ENCODE measurements at regions not wholly inside any gene's neighbourhood (a gene's known extent, or its start where the extent isn't known, plus 50 kb on each side); places are given as distances from the start of the nearest gene placed in this dataset.

DNA sequence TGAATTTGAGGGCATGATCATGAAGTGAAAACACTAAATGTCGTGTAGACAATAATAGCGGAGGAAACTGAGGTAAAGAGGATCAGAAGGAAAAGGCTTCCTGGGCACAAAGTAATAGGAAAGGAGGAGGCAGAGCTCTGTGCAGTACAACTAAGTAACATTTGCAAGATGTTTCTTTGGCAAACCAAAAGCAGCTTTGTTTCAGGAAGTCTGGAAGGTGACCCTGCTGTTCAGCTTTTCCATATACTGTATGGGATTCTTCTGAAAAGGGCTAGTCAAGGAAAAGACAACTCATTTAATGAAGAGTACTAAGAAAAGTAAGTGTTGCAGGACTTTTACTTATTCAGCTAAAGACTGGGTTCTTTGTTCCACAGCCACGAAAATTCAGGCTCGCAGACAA, 463.1 kb downstream of the PCDH7 start:
- Histone ChIP-seq H3K27ac (ENCODE audit: insufficient read depth, low read length) (no peak overlapping the region), H3K4me2 (ENCODE audit: extremely low read depth, insufficient read depth, low read length) (no peak overlapping the region), H4K20me1 (ENCODE audit: control insufficient read depth, extremely low read depth, insufficient read depth, low read length) (no peaks in the 10 kb centered on the region), H2AFZ (ENCODE audit: low read length) (no peak overlapping the region), H3K79me2 (ENCODE audit: control insufficient read depth, insufficient read depth, low read length) (no peaks in the 10 kb centered on the region), H3K36me3 (ENCODE audit: control insufficient read depth, insufficient read depth, low read length) (no peaks in the 10 kb centered on the region), H3K9ac (ENCODE audit: insufficient read depth, low read length) (no peak overlapping the region), H3K4me3 (replicated peaks in 1 of 4; ENCODE audit: control extremely low read depth in 1 of 4, insufficient read depth in 1 of 4, low read depth in 3 of 4, low read length in 4 of 4) (no peak overlapping the region), H3K4me1 (ENCODE audit: control insufficient read depth, extremely low read depth, insufficient read depth, low read length) (no peaks in the 10 kb centered on the region), H3K27me3 (ENCODE audit: control insufficient read depth, insufficient read depth, low read length) (no peaks in the 10 kb centered on the region), H3K9me3 (ENCODE audit: control insufficient read depth, insufficient read depth, low read depth, low read length) (no peaks in the 10 kb centered on the region)
- TF ChIP-seq, protein P1, sequence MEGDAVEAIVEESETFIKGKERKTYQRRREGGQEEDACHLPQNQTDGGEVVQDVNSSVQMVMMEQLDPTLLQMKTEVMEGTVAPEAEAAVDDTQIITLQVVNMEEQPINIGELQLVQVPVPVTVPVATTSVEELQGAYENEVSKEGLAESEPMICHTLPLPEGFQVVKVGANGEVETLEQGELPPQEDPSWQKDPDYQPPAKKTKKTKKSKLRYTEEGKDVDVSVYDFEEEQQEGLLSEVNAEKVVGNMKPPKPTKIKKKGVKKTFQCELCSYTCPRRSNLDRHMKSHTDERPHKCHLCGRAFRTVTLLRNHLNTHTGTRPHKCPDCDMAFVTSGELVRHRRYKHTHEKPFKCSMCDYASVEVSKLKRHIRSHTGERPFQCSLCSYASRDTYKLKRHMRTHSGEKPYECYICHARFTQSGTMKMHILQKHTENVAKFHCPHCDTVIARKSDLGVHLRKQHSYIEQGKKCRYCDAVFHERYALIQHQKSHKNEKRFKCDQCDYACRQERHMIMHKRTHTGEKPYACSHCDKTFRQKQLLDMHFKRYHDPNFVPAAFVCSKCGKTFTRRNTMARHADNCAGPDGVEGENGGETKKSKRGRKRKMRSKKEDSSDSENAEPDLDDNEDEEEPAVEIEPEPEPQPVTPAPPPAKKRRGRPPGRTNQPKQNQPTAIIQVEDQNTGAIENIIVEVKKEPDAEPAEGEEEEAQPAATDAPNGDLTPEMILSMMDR (conservative IDR thresholded peaks at IDR 0.05 in 1 of 2, IDR thresholded peaks at IDR 0.05 in 1 of 2; ENCODE audit: low read depth in 1 of 2, low read length in 2 of 2), result no peak
- no peak for TF ChIP-seq EZH2 (IDR thresholded peaks at IDR 0.05; ENCODE audit: low read length, missing control alignments)
- no peak for DNase-seq (ENCODE audit: low read depth in 2 of 2)

DNA sequence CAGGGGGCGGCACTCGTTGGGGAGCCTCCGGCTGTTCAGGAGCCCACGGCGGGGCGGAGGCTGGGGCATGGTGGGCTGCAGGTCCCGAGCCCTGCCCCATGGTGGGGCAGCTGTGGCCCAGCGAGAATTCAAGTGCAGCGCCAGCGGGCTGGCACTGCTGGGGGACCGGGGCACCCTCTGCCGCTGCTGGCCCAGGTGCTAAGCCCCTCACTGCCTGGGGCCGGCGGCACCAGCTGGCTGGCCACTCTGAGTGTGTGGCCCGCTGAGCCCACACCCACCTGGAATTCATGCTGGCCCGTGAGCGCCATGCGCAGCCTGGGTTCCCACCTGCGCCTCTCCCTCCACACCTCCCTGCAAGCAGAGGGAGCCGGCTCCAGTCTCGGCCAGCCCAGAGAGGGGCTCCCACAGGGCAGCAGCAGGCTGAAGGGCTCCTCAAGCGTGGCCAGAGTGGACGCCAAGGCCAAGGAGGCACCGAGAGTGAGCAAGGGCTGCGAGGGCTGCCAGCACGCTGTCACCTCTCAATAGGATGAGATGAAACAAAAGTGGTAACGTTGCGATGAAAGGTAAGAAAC, 464.9 kb downstream of the PCDH7 start:
- TF ChIP-seq, protein P1 (conservative IDR thresholded peaks at IDR 0.05 in 1 of 2, IDR thresholded peaks at IDR 0.05 in 1 of 2; ENCODE audit: low read depth in 1 of 2, low read length in 2 of 2), result no peak
- no peak for TF ChIP-seq EZH2 (IDR thresholded peaks at IDR 0.05; ENCODE audit: low read length, missing control alignments)
- no peak overlapping the region for H3K4me2 ChIP-seq (ENCODE audit: extremely low read depth, insufficient read depth, low read length)
- no peak for DNase-seq (ENCODE audit: low read depth in 2 of 2)
- no peak overlapping the region for H3K4me3 ChIP-seq (replicated peaks in 1 of 4; ENCODE audit: control extremely low read depth in 1 of 4, insufficient read depth in 1 of 4, low read depth in 3 of 4, low read length in 4 of 4)
- H3K36me3 ChIP-seq (ENCODE audit: control insufficient read depth, insufficient read depth, low read length), result no peaks in the 10 kb centered on the region
- H3K9me3 ChIP-seq (ENCODE audit: control insufficient read depth, insufficient read depth, low read depth, low read length), result no peaks in the 10 kb centered on the region
- no peaks in the 10 kb centered on the region for H3K79me2 ChIP-seq (ENCODE audit: control insufficient read depth, insufficient read depth, low read length)
- no peaks in the 10 kb centered on the region for H3K4me1 ChIP-seq (ENCODE audit: control insufficient read depth, extremely low read depth, insufficient read depth, low read length)
- H2AFZ ChIP-seq (ENCODE audit: low read length), result no peak overlapping the region
- no peaks in the 10 kb centered on the region for H4K20me1 ChIP-seq (ENCODE audit: control insufficient read depth, extremely low read depth, insufficient read depth, low read length)
- H3K27me3 ChIP-seq (ENCODE audit: control insufficient read depth, insufficient read depth, low read length), result no peaks in the 10 kb centered on the region
- H3K9ac ChIP-seq (ENCODE audit: insufficient read depth, low read length), result no peak overlapping the region
- no peak overlapping the region for H3K27ac ChIP-seq (ENCODE audit: insufficient read depth, low read length)

DNA sequence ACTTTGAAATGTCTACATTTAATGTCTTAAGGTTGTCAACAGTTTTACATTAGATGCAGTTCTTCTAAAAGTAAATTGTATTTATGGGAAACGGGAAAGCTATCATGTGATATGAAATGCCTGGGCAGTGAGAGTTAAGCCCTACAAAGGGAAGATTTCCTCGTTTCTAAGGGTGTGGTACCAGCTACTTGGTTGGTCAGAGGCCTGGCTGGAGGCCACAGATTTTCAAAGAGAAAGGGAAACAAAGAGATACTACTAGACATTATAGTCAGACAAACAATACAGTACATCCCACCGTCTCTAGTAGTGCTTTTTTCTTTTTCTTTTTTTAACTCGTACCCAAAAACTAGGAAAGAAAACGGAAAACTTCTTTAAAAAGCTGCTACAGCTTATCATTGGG, 467.8 kb downstream of the PCDH7 start:
- Histone ChIP-seq H3K4me2 (ENCODE audit: extremely low read depth, insufficient read depth, low read length) (no peak overlapping the region), H3K9me3 (ENCODE audit: control insufficient read depth, insufficient read depth, low read depth, low read length) (no peaks in the 10 kb centered on the region), H3K9ac (ENCODE audit: insufficient read depth, low read length) (no peak overlapping the region), H2AFZ (ENCODE audit: low read length) (no peak overlapping the region), H3K4me3 (replicated peaks in 1 of 4; ENCODE audit: control extremely low read depth in 1 of 4, insufficient read depth in 1 of 4, low read depth in 3 of 4, low read length in 4 of 4) (no peak overlapping the region), H3K27ac (ENCODE audit: insufficient read depth, low read length) (no peak overlapping the region), H3K36me3 (ENCODE audit: control insufficient read depth, insufficient read depth, low read length) (no peaks in the 10 kb centered on the region), H3K4me1 (ENCODE audit: control insufficient read depth, extremely low read depth, insufficient read depth, low read length) (no peaks in the 10 kb centered on the region), H3K27me3 (ENCODE audit: control insufficient read depth, insufficient read depth, low read length) (no peaks in the 10 kb centered on the region), H3K79me2 (ENCODE audit: control insufficient read depth, insufficient read depth, low read length) (no peaks in the 10 kb centered on the region), H4K20me1 (ENCODE audit: control insufficient read depth, extremely low read depth, insufficient read depth, low read length) (no peaks in the 10 kb centered on the region)
- peak in 1 of 2 donors; percentile 7 for DNase-seq (ENCODE audit: low read depth in 2 of 2)
- no peak for TF ChIP-seq EZH2 (IDR thresholded peaks at IDR 0.05; ENCODE audit: low read length, missing control alignments)

Data from fibroblast of lung (primary cell).